Fibroblast of lung (primary cell): ENCODE measurements at regions not wholly inside any gene's neighbourhood (a gene's known extent, or its start where the extent isn't known, plus 50 kb on each side); places are given as distances from the start of the nearest gene placed in this dataset.

Source experiments
- DNase-seq, 2 donors: peaks; one replicate each; pipeline versions ENCODE4 v3.0.0 to v3.0.0-alpha.2; 2010; ENCODE audit warnings: low read depth in 2 of 2
- H2AFZ ChIP-seq: 2 replicates; pipeline ENCODE4 v1.5.1; 2012; ENCODE audit warnings: low read length, control low read depth, inconsistent platforms
- H3K27ac ChIP-seq: 2 replicates; pipeline ENCODE4 v1.5.1; 2011; ENCODE audit warnings: low read length, control low read depth; ENCODE audit not compliant: insufficient read depth
- H3K27me3 ChIP-seq: 2 replicates; pipeline ENCODE4 v1.5.1; 2011; ENCODE audit warnings: mild to moderate bottlenecking, low read length; ENCODE audit not compliant: control insufficient read depth, insufficient read depth
- H3K36me3 ChIP-seq: 2 replicates; pipeline ENCODE4 v1.5.1; 2011; ENCODE audit warnings: low read length; ENCODE audit not compliant: control insufficient read depth, insufficient read depth
- H3K4me1 ChIP-seq: 2 replicates; pipeline ENCODE4 v1.5.1; 2011; ENCODE audit warnings: low read length; ENCODE audit not compliant: control insufficient read depth, insufficient read depth; ENCODE audit errors: extremely low read depth
- H3K4me2 ChIP-seq: 2 replicates; pipeline ENCODE4 v1.5.1; 2011; ENCODE audit warnings: low read length, control low read depth; ENCODE audit not compliant: insufficient read depth; ENCODE audit errors: extremely low read depth
- H3K4me3 ChIP-seq, 4 experiments: fragments of 200-600 bp in 1 of 4; sonication (generic) in 1 of 4; replicated peaks in 1 of 4; 2 replicates each; pipeline ENCODE4 v1.5.1; 2011 to 2016; ENCODE audit warnings: low read length in 4 of 4, low read depth in 3 of 4, mild to moderate bottlenecking in 3 of 4, control low read depth in 2 of 4, inconsistent platforms in 1 of 4, mixed read lengths in 1 of 4; ENCODE audit not compliant: insufficient read depth in 1 of 4; ENCODE audit errors: control extremely low read depth in 1 of 4
- H3K79me2 ChIP-seq: 2 replicates; pipeline ENCODE4 v1.5.1; 2012; ENCODE audit warnings: mild to moderate bottlenecking, low read length, inconsistent platforms; ENCODE audit not compliant: control insufficient read depth, insufficient read depth
- H3K9ac ChIP-seq: 2 replicates; pipeline ENCODE4 v1.5.1; 2011; ENCODE audit warnings: mild to moderate bottlenecking, low read length, control low read depth; ENCODE audit not compliant: insufficient read depth
- H3K9me3 ChIP-seq: 2 replicates; pipeline ENCODE4 v1.5.1; 2012; ENCODE audit warnings: low read depth, low read length; ENCODE audit not compliant: control insufficient read depth, insufficient read depth
- H4K20me1 ChIP-seq: 2 replicates; pipeline ENCODE4 v1.5.1; 2011; ENCODE audit warnings: low read length; ENCODE audit not compliant: control insufficient read depth, insufficient read depth; ENCODE audit errors: extremely low read depth
- EZH2 ChIP-seq: IDR thresholded peaks from 2 replicates; pipeline ENCODE4 v1.5.1; 2012; ENCODE audit warnings: low read length, control low read depth, mild to moderate bottlenecking; ENCODE audit errors: missing control alignments
- TF ChIP-seq, protein P1 (sequence below), 2 donors: IDR thresholded peaks in 1 of 2; conservative IDR thresholded peaks in 1 of 2; 1 replicate in 1 of 2; 2 replicates in 1 of 2; pipeline ENCODE4 v1.5.1; 2011 to 2012; ENCODE audit warnings: low read length in 2 of 2, control low read depth in 1 of 2, inconsistent platforms in 1 of 2, low read depth in 1 of 2, mild to moderate bottlenecking in 1 of 2

GRCh38 chr4:3368841-3369760 is 72.7 kb upstream of the HGFAC start:
- Histone ChIP-seq H3K4me2 (peak overlapping the region; percentile 55), H3K79me2 (no peaks in the 10 kb centered on the region), H3K4me3 (peak overlapping the region; percentile 20 to 38 (median 30)), H3K9me3 (no peaks in the 10 kb centered on the region), H2AFZ (no peak overlapping the region), H3K4me1 (peaks cover 21% of the 10 kb centered on the region), H3K9ac (no peak overlapping the region), H4K20me1 (no peaks in the 10 kb centered on the region), H3K27me3 (no peaks in the 10 kb centered on the region), H3K27ac (peak overlapping the region; percentile 58), H3K36me3 (no peaks in the 10 kb centered on the region)
- TF ChIP-seq, protein P1, sequence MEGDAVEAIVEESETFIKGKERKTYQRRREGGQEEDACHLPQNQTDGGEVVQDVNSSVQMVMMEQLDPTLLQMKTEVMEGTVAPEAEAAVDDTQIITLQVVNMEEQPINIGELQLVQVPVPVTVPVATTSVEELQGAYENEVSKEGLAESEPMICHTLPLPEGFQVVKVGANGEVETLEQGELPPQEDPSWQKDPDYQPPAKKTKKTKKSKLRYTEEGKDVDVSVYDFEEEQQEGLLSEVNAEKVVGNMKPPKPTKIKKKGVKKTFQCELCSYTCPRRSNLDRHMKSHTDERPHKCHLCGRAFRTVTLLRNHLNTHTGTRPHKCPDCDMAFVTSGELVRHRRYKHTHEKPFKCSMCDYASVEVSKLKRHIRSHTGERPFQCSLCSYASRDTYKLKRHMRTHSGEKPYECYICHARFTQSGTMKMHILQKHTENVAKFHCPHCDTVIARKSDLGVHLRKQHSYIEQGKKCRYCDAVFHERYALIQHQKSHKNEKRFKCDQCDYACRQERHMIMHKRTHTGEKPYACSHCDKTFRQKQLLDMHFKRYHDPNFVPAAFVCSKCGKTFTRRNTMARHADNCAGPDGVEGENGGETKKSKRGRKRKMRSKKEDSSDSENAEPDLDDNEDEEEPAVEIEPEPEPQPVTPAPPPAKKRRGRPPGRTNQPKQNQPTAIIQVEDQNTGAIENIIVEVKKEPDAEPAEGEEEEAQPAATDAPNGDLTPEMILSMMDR (conservative IDR thresholded peaks at IDR 0.05 in 1 of 2, IDR thresholded peaks at IDR 0.05 in 1 of 2; ENCODE audit: low read depth in 1 of 2, low read length in 2 of 2) = no peak
- TF ChIP-seq EZH2 = no peak
- peak in 1 of 2 donors; percentile 19 for DNase-seq

- no peaks in the 10 kb centered on the region for H3K9me3 ChIP-seq
- no peaks in the 10 kb centered on the region for H3K36me3 ChIP-seq
- H3K79me2 ChIP-seq = no peaks in the 10 kb centered on the region
- peak overlapping the region; percentile 20 to 38 (median 30) for H3K4me3 ChIP-seq
- H3K4me2 ChIP-seq = peak overlapping the region; percentile 55
- H3K27me3 ChIP-seq = no peaks in the 10 kb centered on the region
- peaks cover 21% of the 10 kb centered on the region for H3K4me1 ChIP-seq
- peak; percentile 62 to 92 for DNase-seq
- H3K27ac ChIP-seq = peak overlapping the region; percentile 58
- no peaks in the 10 kb centered on the region for H4K20me1 ChIP-seq
- no peak for TF ChIP-seq EZH2
- TF ChIP-seq, protein P1 (conservative IDR thresholded peaks at IDR 0.05 in 1 of 2, IDR thresholded peaks at IDR 0.05 in 1 of 2; ENCODE audit: low read depth in 1 of 2, low read length in 2 of 2) = no peak
- H3K9ac ChIP-seq = peak overlapping the region; percentile 8
- no peak overlapping the region for H2AFZ ChIP-seq
These were observed 71.7 kb upstream of the HGFAC start for GRCh38 chr4:3369781-3370674.
